GM19035 (cell line): ENCODE measurements at regions not wholly inside any gene's neighbourhood (a gene's known extent, or its start where the extent isn't known, plus 50 kb on each side); places are given as distances from the start of the nearest gene placed in this dataset.

Experiments
- ATAC-seq: cut with Tn5 transposase; IDR thresholded peaks from one replicate; pipeline ENCODE4 v1.9.1; 2021; ENCODE audit not compliant: unreplicated experiment

GRCh38 chr3:160163229-160163878 lies 61.9 kb upstream of the C3orf80 start:
- ATAC-seq, result no peak

GRCh38 chr3:160168246-160168645 lies 57.0 kb upstream of the C3orf80 start:
- ATAC-seq, result no peak

GRCh38 chr3:160169139-160169976 lies 55.9 kb upstream of the C3orf80 start:
- ATAC-seq, result no peak

- ATAC-seq, result peak; percentile 50
Measured at GRCh38 chr3:160170409-160171370, 54.5 kb upstream of the C3orf80 start.

- no peak for ATAC-seq
Measured at GRCh38 chr3:160171813-160172212, 53.4 kb upstream of the C3orf80 start.

GRCh38 chr3:160174621-160175020 lies 50.6 kb upstream of the C3orf80 start:
- no peak for ATAC-seq
